NCI-H1436 treated with DMSO at 0.1 percent for 48 hours (cell line): ENCODE measurements at regions not wholly inside any gene's neighbourhood (a gene's known extent, or its start where the extent isn't known, plus 50 kb on each side); places are given as distances from the start of the nearest gene placed in this dataset.
A peak's percentile ranks its signal among the peaks of the same experiment; 100 is the strongest.

Experiments used
- DNase-seq: peaks from one replicate; lab custom pipeline; 2025; lab: John Stamatoyannopoulos, UW

DNA sequence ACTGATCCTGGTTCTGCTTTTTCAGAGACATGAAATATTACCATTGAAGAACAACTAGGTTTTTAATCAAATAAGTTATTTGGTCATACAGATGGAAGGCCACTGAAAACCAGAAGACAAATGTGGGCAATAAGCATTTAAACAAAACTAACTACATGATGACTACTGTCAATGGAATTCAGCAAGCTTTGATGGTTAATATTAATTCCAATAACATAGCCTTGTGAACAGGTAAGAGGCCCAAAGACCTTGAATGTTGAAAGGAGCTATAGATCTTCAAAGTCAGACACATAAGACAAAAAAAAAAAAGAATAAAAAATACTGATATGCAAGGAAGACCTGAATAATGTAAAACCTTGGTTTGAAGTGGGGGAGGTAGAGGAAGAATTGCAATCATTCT, 1955.6 kb upstream of the CELF4 start:
- no peak for DNase-seq

DNA sequence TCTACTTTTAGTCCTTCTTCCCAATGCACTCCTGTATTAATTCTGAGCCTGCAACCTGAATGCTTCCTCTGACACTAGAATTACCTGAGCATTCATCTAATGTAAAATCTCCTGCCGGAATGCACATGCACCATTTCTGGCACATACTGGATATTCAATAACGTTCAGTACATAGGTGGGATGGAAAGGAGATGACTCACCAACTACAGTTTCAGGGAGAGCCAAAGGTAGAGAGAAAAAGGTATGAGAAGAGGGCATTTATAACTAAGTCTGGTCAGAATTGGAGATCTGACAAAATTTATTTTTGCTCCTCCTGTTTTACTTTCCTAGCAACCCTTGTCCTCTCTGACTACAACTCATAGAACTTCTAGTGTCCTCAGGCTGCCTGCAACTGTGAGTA, 1954.1 kb upstream of the CELF4 start:
- no peak for DNase-seq

DNA sequence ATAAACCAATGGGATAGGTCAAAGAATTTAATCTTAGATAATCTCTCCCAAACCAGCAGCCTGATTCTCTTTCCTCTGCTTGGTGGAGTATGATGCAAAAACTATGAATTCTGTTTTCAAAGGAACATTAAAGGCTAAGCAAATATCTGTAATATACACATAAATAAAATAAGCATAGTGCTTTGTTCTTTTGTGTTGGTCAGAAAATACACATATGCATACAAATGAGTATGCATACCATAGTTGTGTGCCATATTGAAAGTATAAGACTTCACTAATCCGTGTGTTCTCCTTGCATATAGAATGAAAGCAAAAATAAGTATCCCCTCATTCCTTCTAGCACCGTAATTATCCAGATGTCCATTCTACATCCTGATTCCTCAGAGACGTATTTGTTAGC, 1949.7 kb upstream of the CELF4 start:
- no peak for DNase-seq

DNA sequence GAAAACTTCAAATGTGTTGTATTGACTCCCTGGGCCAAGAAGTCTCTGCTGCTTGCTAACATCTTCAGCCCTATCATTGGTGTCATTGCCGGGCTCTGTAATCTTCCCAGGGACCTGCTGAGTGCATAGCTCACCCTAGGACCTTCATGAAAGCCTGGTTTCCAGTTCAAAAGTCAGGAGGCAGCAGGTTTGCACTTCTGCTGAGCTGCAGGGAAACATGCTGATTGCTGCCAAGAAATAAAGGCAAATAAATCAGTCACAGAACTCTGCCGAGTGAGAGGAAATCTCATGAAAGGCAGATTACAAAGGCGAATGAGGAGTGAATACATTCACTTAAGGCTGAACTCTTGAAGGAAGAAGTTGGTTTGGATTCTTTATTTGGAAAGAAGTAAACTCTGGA, 1947.6 kb upstream of the CELF4 start:
- no peak for DNase-seq

DNA sequence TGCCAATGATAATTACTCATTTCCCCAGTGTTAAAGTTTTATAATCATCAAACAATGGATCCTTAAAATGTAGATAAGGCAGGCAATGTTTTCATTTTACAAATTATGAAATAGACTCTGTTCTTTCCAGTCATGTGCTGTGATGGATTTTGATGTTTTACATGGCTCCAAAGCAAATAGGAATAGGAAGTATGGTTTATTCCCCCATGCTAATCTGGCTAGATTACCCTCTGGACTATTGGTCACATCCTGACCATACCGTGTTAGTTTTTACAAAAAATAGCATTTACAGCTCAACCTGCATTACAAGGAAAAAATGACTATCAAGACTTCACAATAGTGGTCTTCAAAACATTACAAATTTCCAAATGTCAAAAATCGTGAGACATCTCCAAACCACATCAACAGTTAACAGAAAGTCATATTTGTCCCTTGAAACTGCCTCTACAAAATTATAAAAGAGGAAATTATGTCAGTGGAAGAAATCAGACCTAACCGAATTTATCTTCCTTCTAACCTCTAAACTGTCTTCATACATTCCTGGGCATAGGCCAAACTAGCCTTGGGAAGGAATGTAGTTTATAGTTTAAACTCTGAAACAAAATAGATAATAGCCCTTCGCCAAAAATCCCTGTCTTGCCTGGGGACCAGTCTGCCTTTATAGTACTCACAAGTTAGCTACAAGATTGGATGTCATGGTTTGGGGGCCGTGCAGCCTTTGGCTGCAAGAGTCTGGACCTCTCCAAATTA, 1941.2 kb upstream of the CELF4 start:
- DNase-seq: no peak

DNA sequence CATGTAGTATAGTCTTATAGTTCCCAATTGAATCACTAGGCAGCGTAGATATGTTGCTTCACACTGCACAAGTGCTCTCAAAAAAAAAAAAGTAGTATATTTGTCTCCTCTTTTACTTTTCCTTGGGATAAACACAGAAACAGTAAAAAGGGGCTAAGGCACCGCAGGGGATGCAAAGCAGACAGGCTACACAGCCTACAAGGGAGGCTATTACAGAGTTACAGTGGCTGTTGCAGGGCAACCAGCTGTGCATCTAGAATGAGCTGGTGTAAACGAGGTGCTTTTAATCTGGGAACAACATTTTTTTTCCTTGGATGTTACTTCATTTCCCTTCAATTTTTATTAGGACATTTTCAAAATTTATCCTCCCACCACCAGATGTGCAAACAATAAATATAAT, 1934.7 kb upstream of the CELF4 start:
- DNase-seq: no peak

DNA sequence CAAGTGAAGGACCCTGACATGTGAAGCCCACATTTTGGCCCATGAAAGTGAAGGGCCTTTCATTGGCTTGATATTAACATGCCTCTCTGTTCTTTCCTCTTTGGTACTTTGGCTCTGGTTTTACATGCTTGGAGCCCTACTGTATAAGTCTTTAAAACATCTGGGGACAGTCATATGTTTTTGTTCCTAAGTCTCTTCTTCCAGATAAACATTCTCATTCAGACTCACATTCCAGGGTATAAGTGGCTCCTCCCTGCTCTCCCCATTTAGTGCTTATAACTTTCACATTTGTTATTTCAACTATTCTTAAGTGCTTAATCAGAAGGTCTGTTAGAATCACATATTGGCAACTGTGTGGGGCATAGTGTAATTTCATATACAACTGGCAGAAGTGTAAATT, 1932.2 kb upstream of the CELF4 start:
- no peak for DNase-seq

DNA sequence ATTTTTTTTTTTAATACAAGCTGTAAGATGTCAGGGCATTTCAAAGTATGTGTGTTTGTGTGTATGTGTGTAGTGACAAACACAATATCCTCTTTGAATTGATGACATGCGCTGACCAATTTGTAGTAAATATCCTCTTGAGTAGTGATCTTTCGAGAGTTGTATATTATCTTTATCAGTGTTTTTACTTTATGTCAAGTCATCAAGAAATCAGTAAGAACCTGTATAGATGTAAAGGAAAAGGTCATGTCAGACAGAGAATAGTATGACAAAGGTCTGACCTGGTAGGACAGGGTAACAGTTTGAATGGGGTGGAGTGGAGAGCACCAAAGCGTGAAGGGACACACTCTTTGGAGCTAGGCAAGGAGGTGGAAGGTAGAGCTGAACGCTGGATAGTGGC, 1931.4 kb upstream of the CELF4 start:
- DNase-seq: no peak

DNA sequence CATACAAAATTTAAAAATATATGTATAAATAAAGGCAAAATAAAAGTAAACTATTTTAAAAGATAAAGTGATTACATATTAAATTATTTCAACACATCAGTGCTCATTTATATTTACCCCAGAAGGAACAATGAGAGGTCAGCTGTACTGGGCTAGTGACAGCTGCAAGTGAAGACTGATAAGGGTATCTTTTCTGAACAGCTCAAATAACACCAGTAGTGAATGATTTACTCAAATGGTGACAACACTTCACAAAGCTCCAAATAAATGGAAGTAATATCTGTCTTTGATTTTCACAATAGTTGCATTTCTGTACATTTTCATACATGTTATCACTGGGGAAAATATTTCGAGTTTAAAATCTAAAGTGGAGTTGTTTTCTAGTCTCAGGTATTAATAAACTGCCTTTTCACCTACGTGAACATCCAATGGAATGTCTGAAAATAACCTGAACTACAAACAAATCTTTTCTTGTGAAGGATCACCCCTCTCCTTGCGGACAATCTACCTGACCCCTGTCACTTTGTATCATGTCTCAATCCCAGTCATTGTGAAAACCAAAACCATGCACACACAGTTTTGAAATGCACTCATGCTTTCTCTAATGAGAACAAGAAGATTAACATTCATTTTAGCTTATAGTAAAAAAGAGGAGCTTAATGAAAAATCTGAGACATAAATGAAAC, 1928.8 kb upstream of the CELF4 start:
- DNase-seq: no peak

DNA sequence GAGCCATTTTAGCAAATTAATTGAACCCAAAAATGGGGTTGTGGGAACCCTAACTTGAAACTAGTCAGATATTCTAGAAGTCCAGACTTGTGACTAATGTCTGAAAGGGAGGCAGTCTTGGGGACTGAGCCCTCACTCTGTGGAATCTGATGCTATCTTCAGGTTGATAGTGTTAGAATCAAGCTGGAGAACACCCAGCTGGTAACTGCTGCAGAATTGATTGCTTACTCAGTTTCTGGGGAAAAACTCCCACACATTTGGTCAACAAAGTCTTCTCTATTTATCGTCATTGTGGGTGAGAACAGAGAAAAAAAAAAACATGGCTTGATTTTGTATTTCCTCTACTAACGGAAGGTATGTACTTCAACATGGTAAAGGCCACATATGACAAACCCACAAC, 1925.8 kb upstream of the CELF4 start:
- DNase-seq: no peak

DNA sequence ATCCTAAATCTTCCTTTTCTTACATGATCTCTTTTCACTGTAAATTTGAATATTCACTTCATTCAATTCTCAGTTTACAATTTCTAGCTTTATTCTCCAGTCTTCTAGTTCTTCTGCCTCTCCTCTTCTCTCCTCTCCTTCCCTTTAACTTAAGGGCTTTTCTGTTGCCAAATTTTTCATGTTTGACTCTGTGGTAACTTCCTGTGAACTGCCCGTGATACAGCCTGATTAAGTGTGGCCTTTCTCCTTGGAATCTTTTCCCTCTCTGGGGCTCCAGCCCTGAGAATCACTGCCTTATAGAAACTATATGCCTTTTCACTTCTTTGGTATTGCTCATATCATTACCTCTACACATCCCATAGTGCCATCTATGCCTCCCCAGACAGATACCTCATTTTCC, 1923.8 kb upstream of the CELF4 start:
- no peak for DNase-seq

DNA sequence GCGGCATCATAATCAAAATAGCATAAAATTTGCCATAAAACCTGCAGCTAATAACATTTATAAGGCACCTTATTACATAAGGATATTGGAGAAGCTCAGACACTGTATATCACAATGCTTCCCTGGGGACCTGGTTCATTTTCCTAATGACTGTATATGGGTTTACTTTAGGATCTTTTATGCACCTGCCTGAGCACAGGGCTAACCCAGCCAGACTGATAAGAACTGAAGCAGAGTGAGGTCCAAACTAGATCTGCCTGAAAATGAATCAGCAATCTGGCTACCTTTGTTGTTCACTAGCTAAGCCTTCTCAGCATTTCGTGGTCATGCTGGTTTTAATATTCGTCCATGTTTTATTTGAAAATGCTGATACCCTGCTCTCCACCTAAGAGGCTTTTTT, 1922.3 kb upstream of the CELF4 start:
- peak; percentile 8 for DNase-seq

DNA sequence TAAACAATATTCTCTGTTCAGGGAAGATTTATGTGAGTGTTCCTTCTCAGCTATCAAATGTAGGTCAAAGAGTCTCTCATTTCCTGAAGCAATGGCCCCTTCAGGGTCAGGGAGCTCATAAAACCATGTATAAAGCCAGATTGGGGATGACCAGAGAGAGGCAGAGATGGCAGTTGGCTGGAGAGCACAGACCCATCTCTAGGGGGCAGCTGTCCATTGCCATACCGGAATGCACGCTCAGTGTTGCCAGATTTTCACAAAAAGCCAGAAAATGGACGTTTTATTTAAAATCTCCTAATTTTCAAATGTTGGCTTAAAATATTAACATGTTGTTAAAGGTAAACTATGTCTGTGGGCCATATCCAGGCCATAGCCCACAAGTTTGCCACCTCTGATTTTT, 1920.7 kb upstream of the CELF4 start:
- no peak for DNase-seq

DNA sequence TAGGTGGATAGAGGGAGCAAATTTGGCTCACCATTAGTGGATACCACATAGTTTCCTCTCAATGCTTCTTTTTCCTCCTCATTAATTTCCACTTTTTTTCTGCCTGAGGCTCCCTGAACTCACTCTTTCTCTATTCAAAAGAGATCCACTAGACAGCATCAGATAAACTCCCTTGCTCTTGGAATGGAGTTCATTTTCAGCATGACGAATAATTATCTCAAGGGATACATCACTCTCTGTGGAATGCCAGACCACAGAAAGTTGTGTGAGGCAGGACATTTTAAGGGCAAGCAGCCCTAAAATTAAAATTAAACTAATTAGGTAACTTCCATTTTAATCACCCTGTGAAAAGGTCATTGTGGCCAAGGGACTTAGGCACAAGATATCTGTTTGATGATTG, 1920.1 kb upstream of the CELF4 start:
- no peak for DNase-seq

DNA sequence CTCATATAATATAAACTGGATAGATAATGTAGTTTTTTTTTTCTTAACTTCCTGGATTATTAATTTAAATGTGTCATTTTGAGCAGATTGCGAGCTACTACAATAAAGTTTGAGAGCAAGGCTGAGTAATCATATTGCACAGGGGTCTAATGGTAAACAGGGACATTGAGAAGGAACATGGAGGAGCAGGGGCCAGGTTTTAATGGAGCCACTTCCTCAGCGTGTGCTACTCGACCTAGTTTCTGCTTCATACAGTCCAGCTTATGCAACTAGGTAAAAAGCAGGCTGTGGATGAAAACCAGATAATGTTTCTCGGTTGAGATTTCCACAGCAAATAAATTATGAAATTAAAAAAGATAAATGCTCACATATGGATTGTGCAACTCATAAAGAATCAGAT, 1915.7 kb upstream of the CELF4 start:
- no peak for DNase-seq

DNA sequence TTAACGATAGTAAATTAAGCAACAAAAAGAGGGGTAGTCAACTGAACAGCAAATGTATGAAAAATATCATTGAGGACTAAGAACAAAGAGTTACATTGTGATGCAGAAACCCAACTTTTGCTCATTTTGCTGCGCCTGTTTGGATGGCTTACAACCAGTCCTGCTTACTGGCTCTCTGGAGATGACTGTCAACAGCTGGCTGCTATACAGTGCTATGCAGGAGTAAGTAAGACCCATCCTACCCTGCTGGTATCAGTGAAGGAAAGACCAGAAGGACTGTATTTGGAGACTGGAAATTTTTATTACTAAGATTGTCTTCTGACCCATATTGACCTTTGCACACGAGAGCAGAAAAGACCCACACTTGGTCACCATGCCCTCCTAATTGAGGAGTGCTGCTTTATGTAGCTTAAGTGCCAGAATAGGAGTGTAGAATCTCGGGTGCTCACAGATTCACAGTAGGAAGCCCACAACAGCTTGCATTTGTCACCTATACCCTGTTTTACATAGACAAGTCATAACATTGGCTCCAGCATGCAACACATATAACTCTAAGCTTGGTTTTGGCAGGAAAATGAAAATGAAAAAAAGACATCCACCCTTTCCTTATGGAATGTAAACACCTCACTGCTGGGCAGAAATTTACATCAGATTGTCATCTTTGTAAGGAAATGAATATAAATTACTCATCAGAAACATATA, 1915.0 kb upstream of the CELF4 start:
- no peak for DNase-seq

DNA sequence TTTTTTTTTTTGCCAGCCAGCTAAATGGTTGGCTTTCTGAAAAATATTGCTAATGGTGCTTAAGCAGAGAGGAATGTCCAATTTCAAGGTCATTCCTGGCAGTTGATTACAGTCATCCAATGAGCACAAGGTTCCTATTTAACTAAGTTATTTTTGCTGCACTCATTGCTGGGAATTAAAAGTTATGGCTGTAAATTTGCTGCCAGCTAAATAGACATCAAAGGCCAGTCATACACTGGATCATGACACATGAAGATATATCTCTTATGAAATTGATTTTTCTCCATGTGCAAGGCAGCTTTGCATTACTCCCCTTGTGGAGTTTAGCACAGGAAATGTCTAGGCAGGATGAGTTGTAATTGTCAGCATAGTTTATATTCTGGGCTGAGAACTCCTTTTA, 1898.4 kb upstream of the CELF4 start:
- DNase-seq: no peak

DNA sequence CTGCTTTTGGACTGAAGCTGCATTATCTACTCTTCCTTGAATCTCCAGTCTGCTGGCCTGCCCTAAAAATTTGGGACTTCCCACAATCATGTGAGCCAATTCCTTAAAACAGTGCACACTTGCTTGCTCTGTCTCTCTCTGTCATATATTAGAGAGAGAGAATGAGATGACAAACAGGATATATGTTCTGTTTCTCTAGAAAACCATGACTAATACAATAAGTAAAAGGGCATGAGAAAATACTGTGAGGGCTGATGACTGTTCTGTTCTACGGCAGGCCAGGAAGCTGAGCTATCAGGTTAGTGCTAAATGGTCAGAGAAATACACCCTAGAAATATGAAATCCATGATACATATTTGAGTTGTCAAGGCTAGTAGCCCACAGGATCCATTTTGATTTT, 1896.8 kb upstream of the CELF4 start:
- no peak for DNase-seq

DNA sequence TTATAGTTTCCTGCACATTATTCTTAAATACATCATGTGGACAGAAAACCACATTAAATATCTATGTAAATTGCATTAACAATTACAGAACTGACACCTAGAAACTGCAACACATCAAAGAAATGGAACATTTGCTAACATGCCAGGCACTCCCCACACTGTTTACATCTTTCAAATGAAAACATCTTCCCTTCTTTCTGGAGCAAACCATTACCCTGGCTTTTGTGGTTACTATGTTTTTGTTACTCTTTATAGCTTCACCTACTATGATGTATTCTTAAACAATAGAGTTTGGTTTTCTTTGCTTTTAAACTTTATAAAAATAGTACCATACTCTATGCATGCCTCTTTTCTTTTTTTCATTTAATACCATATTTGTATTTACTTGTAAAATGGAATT, 1894.5 kb upstream of the CELF4 start:
- DNase-seq: no peak

DNA sequence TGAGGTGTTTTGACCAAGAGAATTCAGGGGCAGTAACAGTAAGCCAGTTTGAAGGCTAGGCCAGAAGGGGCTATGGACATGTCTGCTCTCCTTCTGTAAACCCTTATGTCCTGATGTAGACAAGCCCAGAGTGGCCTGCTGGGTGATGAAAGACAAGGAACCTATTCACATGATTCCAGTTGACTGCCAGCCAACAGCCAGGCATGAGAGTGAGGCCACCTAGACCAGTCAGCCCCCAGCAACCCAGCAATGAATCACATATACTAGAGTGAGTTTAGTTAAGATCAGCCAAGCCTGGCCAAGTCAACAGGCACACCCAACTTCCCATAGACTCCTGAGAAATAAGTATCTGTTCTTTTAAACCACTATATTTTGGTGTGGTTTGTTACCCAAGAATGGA, 1889.7 kb upstream of the CELF4 start:
- DNase-seq: no peak

DNA sequence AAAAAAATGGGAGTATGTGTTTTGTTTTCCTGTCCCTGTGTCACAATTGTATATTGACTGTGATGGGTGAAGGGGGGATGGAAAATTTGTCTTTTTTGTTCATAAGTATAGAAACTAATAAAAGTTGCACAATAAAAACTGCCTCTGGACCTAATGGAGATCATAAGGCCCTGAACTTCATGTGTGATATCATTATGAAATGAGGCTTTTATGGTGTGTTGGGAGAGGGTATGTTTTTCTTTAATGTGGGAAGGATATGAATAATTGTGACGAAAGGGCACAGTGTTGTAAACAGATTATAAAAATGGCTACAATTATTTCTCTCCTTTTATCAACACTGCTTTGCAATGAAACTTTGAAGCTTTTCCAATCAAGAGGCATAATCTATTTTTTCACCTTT, 1889.3 kb upstream of the CELF4 start:
- no peak for DNase-seq

DNA sequence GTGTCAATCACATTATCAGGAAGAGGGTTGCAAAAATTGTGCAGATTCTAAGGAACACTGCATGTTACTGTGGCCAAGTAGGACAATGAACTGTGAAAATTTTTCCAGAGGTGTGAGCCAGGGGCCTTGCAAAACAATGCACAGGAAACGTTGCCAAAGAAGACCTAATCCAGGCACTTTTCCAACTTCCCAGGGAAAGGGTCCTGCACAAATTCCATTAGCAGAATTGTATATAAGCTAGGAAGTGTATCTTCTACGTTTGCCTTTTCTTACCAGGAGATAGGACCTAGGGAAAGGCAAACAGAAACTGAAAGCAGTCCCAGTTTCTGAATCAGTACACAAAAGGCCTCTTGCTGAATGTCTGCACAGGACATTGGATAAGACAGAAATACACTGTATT, 1888.3 kb upstream of the CELF4 start:
- no peak for DNase-seq

DNA sequence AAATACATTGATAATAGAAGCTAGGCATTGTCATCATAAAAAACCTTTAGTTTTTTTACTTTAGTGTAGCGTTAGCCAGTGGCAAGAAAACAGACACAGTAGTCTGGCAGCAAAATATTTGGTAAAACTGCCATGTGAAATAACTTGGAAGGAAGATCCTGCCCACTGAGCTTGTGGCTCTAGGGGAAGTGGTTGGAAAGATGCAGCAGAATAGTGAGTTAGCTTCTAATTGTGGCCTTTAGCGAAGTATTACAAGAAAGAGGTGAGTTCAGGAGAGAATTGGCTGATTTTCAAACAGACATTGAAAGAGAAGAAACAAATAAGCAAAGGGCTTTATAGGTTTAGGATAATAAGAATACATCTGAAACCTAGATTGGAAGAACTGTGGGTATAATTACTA, 1887.8 kb upstream of the CELF4 start:
- no peak for DNase-seq

DNA sequence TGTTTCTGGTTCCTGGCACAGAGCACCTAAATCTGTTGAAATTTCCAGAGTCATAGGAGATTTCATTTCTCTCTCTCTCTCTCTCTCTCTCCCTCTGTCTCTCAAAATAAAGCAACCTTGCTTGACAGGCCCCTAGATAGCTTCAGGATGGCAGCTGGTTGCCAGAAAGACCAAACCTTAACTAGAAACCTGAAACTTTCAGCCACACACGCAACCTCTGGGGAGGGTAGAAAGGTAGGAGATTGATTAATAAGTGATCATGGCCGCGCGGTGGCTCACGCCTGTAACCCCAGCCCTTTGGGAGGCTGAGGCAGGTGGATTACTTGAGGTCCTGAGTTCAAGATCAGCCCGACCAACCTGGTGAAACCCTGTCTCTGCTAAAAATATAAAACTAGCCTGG, 1885.4 kb upstream of the CELF4 start:
- DNase-seq: no peak
